Tibial artery (tissue), 4 donors: ENCODE measurements at regions not wholly inside any gene's neighbourhood (a gene's known extent, or its start where the extent isn't known, plus 50 kb on each side); places are given as distances from the start of the nearest gene placed in this dataset.
A peak's percentile ranks its signal among the peaks of the same experiment; 100 is the strongest.
"Not testable (repeated sequence)": the region's sequence is repeated elsewhere in the genome, so short reads cannot be mapped to it uniquely, and the experiment has no call there.

ENCODE experiments used
- DNase-seq, 2 donors: peaks; one replicate each; pipeline ENCODE4 v3.0.0-alpha.2; 2019
- H3K27ac ChIP-seq, 2 donors: fragments of 200-600 bp; sonication (generic) in 1 of 2; 1 replicate in 1 of 2; 2 replicates in 1 of 2; pipeline ENCODE4 v1.5.1; 2018 to 2019; ENCODE audit warnings: mild to moderate bottlenecking in 1 of 2
- H3K27me3 ChIP-seq, 2 donors: fragments of 200-600 bp; sonication (generic) in 1 of 2; one replicate each; pipeline versions ENCODE4 v1.5.1 to v1.6.0; 2016 to 2019
- H3K36me3 ChIP-seq, 3 donors: fragments of 200-600 bp; sonication (generic) in 2 of 3; one replicate each; pipeline ENCODE4 v1.5.1; 2016 to 2019; ENCODE audit warnings: mild to moderate bottlenecking in 2 of 3
- H3K4me1 ChIP-seq, 4 donors: fragments of 200-600 bp; sonication (generic) in 2 of 4; 1 replicate in 3 of 4; 2 replicates in 1 of 4; pipeline ENCODE4 v1.5.1; 2016 to 2019
- H3K4me3 ChIP-seq, 2 donors: fragments of 200-600 bp; sonication (generic) in 1 of 2; 1 replicate in 1 of 2; 2 replicates in 1 of 2; pipeline ENCODE4 v1.5.1; 2018 to 2019; ENCODE audit warnings: mild to moderate bottlenecking in 2 of 2
- H3K9me3 ChIP-seq, 3 donors: fragments of 200-600 bp; sonication (generic) in 1 of 3; one replicate each; pipeline ENCODE4 v1.5.1; 2016 to 2019
- CTCF ChIP-seq, 2 experiments: fragments of 200-600 bp in 1 of 2; fragments of 450-650 bp in 1 of 2; IDR thresholded peaks; one replicate each; pipeline ENCODE4 v1.5.1; 2017 to 2019; ENCODE audit warnings: antibody characterized with exemption in 2 of 2, mild to moderate bottlenecking in 1 of 2, moderate library complexity in 1 of 2
- intact Hi-C: fragments of 100-400 bp; cut with DNase I; formaldehyde crosslinking; loops from one replicate; pipeline ENCODE4 v1.15.0; 2023; ENCODE audit warnings: low total_unique reads

- Histone ChIP-seq H3K9me3 (no peaks in the 10 kb centered on the region), H3K4me3 (no peak overlapping the region), H3K4me1 (no peaks in the 10 kb centered on the region), H3K27me3 (peaks cover 0 to 6% of the 10 kb centered on the region in 2 donors), H3K27ac (no peak overlapping the region), H3K36me3 (no peaks in the 10 kb centered on the region)
- TF ChIP-seq CTCF (IDR thresholded peaks at IDR 0.05), result no peak
- peak in 1 of 2 donors; percentile 37 for DNase-seq
- intact Hi-C loops, result no loop called here
Measured at GRCh38 chr2:95700519-95700918, 108.7 kb downstream of the TRIM43 start.

GRCh38 chr2:95702471-95702870 lies 110.7 kb downstream of the TRIM43 start:
- Histone ChIP-seq H3K36me3 (no peaks in the 10 kb centered on the region), H3K4me1 (no peaks in the 10 kb centered on the region), H3K27me3 (peaks cover 0 to 6% of the 10 kb centered on the region in 2 donors), H3K9me3 (no peaks in the 10 kb centered on the region), H3K4me3 (no peak overlapping the region), H3K27ac (no peak overlapping the region)
- intact Hi-C loops, result no loop called here
- no peak for TF ChIP-seq CTCF (IDR thresholded peaks at IDR 0.05)
- no peak for DNase-seq

- H3K4me1 ChIP-seq, H3K36me3 ChIP-seq, intact Hi-C loops, H3K4me3 ChIP-seq, H3K27me3 ChIP-seq, H3K9me3 ChIP-seq, DNase-seq, H3K27ac ChIP-seq: not testable (repeated sequence)
Measured at GRCh38 chr2:95707161-95707560, 115.4 kb downstream of the TRIM43 start.

- no peak for DNase-seq
- Histone ChIP-seq H3K4me3 (no peak overlapping the region), H3K4me1 (no peaks in the 10 kb centered on the region), H3K36me3 (no peaks in the 10 kb centered on the region), H3K9me3 (no peaks in the 10 kb centered on the region), H3K27me3 (no peaks in the 10 kb centered on the region), H3K27ac (no peak overlapping the region)
- TF ChIP-seq CTCF (IDR thresholded peaks at IDR 0.05), result no peak
- intact Hi-C loops, result no loop called here
Measured at GRCh38 chr2:95707837-95708236, 116.0 kb downstream of the TRIM43 start.

- H3K9me3 ChIP-seq, result no peaks in the 10 kb centered on the region
- H3K27ac ChIP-seq, result no peak overlapping the region
- no peak for DNase-seq
- no peaks in the 10 kb centered on the region for H3K4me1 ChIP-seq
- no peak for TF ChIP-seq CTCF (IDR thresholded peaks at IDR 0.05)
- no peaks in the 10 kb centered on the region for H3K36me3 ChIP-seq
- no peaks in the 10 kb centered on the region for H3K27me3 ChIP-seq
- H3K4me3 ChIP-seq, result no peak overlapping the region
- intact Hi-C loops, result no loop called here
Measured at GRCh38 chr2:95709831-95710230, 118.0 kb downstream of the TRIM43 start.

GRCh38 chr2:95713470-95714177 lies 121.8 kb downstream of the TRIM43 start:
- H3K36me3 ChIP-seq, H3K9me3 ChIP-seq, H3K27me3 ChIP-seq, H3K4me1 ChIP-seq, DNase-seq, H3K27ac ChIP-seq, H3K4me3 ChIP-seq, intact Hi-C loops: not testable (repeated sequence)

GRCh38 chr2:95714398-95714797 lies 122.6 kb downstream of the TRIM43 start:
- H3K27ac ChIP-seq, H3K4me3 ChIP-seq, H3K27me3 ChIP-seq, DNase-seq, H3K4me1 ChIP-seq, H3K9me3 ChIP-seq, intact Hi-C loops, H3K36me3 ChIP-seq: not testable (repeated sequence)
